ENCODE measurements at regions not wholly inside any gene's neighbourhood (a gene's known extent, or its start where the extent isn't known, plus 50 kb on each side); places are given as distances from the start of the nearest gene placed in this dataset.

GRCh38 chr3:34969513-34969912 lies 669.8 kb upstream of the ARPP21 start:
- ChIA-PET POLR2A (ENCODE audit: unreplicated experiment) (no interaction called here), CTCF (no interaction called here)
- H3K79me2 ChIP-seq (ENCODE audit: low read depth): no peaks in the 10 kb centered on the region
- H3F3A ChIP-seq (ENCODE audit: insufficient read depth, low read depth): no peaks in the 10 kb centered on the region
- no peak overlapping the region for H3K4me3 ChIP-seq
- H3K4me1 ChIP-seq (replicated peaks; ENCODE audit: insufficient read depth): no peaks in the 10 kb centered on the region
- no TSS peak for BruUV-seq (replicated peaks)
- intact Hi-C loops (cut with micrococcal nuclease; ENCODE audit: unreplicated experiment): no loop called here
- DNase-seq: no peak
- H4K20me1 ChIP-seq (ENCODE audit: insufficient read depth): no peaks in the 10 kb centered on the region
- no peaks in the 10 kb centered on the region for H3K9me2 ChIP-seq (ENCODE audit: insufficient read depth)
- no peak overlapping the region for H3K4me2 ChIP-seq
- H3K9me3 ChIP-seq (ENCODE audit: insufficient read depth, low read depth): no peaks in the 10 kb centered on the region
- H2AFZ ChIP-seq: no peak overlapping the region
- H3K36me3 ChIP-seq (ENCODE audit: low read depth): no peaks in the 10 kb centered on the region
- no peaks in the 10 kb centered on the region for H3K27me3 ChIP-seq (ENCODE audit: insufficient read depth, low read depth)
- no peak overlapping the region for H3K27ac ChIP-seq
- TF ChIP-seq EZH2 (IDR thresholded peaks at IDR 0.05; ENCODE audit: low read depth): no peak
- no peak for TF ChIP-seq CTCF (conservative IDR thresholded peaks at IDR 0.05)

- no peaks in the 10 kb centered on the region for H3K79me2 ChIP-seq (ENCODE audit: low read depth)
- H4K20me1 ChIP-seq (ENCODE audit: insufficient read depth): no peaks in the 10 kb centered on the region
- H3K4me1 ChIP-seq (replicated peaks; ENCODE audit: insufficient read depth): no peaks in the 10 kb centered on the region
- H3K4me2 ChIP-seq: no peak overlapping the region
- H3K4me3 ChIP-seq: no peak overlapping the region
- H3K9me2 ChIP-seq (ENCODE audit: insufficient read depth): no peaks in the 10 kb centered on the region
- no peaks in the 10 kb centered on the region for H3K27me3 ChIP-seq (ENCODE audit: insufficient read depth, low read depth)
- H3K9me3 ChIP-seq (ENCODE audit: insufficient read depth, low read depth): no peaks in the 10 kb centered on the region
- H3K36me3 ChIP-seq (ENCODE audit: low read depth): no peaks in the 10 kb centered on the region
- no TSS peak for BruUV-seq (replicated peaks)
- H3F3A ChIP-seq (ENCODE audit: insufficient read depth, low read depth): no peaks in the 10 kb centered on the region
- CTCF ChIA-PET: no interaction called here
- H3K27ac ChIP-seq: no peak overlapping the region
- intact Hi-C loops (cut with micrococcal nuclease; ENCODE audit: unreplicated experiment): no loop called here
- no peak for DNase-seq
- POLR2A ChIA-PET (ENCODE audit: unreplicated experiment): no interaction called here
- TF ChIP-seq EZH2 (IDR thresholded peaks at IDR 0.05; ENCODE audit: low read depth) (no peak), CTCF (conservative IDR thresholded peaks at IDR 0.05) (no peak)
- no peak overlapping the region for H2AFZ ChIP-seq
Observed at GRCh38 chr3:34972481-34972880, 666.8 kb upstream of the ARPP21 start.

GRCh38 chr3:34973586-34973985 lies 665.7 kb upstream of the ARPP21 start:
- H3K27me3 ChIP-seq (ENCODE audit: insufficient read depth, low read depth): no peaks in the 10 kb centered on the region
- BruUV-seq (replicated peaks): no TSS peak
- H3K4me1 ChIP-seq (replicated peaks; ENCODE audit: insufficient read depth): no peaks in the 10 kb centered on the region
- no peaks in the 10 kb centered on the region for H3F3A ChIP-seq (ENCODE audit: insufficient read depth, low read depth)
- H3K4me2 ChIP-seq: no peak overlapping the region
- TF ChIP-seq EZH2 (IDR thresholded peaks at IDR 0.05; ENCODE audit: low read depth): no peak
- TF ChIP-seq CTCF (conservative IDR thresholded peaks at IDR 0.05): no peak
- H3K79me2 ChIP-seq (ENCODE audit: low read depth): no peaks in the 10 kb centered on the region
- intact Hi-C loops (cut with micrococcal nuclease; ENCODE audit: unreplicated experiment): no loop called here
- H3K4me3 ChIP-seq: no peak overlapping the region
- no peak overlapping the region for H2AFZ ChIP-seq
- ChIA-PET POLR2A (ENCODE audit: unreplicated experiment) (no interaction called here), CTCF (no interaction called here)
- H3K36me3 ChIP-seq (ENCODE audit: low read depth): no peaks in the 10 kb centered on the region
- H4K20me1 ChIP-seq (ENCODE audit: insufficient read depth): no peaks in the 10 kb centered on the region
- no peaks in the 10 kb centered on the region for H3K9me2 ChIP-seq (ENCODE audit: insufficient read depth)
- H3K27ac ChIP-seq: no peak overlapping the region
- DNase-seq: no peak
- H3K9me3 ChIP-seq (ENCODE audit: insufficient read depth, low read depth): no peaks in the 10 kb centered on the region
